Esophagus muscularis mucosa (tissue), 4 donors: ENCODE measurements at regions not wholly inside any gene's neighbourhood (a gene's known extent, or its start where the extent isn't known, plus 50 kb on each side); places are given as distances from the start of the nearest gene placed in this dataset.

Experiments
- DNase-seq: peaks from one replicate; pipeline ENCODE4 v3.0.0-alpha.2; 2017; ENCODE audit errors: extremely low spot score
- H3K27ac ChIP-seq, 4 donors: fragments of 200-600 bp; sonication (generic); replicated peaks in 1 of 4; 1 replicate in 3 of 4; 2 replicates in 1 of 4; pipeline ENCODE4 v1.5.1; 2016 to 2019; ENCODE audit warnings: mild to moderate bottlenecking in 1 of 4
- H3K27me3 ChIP-seq, 4 donors: fragments of 200-600 bp; sonication (generic); one replicate each; pipeline versions ENCODE4 v1.5.1 to v1.6.0; 2016 to 2019
- H3K36me3 ChIP-seq, 4 donors: fragments of 200-600 bp; sonication (generic); one replicate each; pipeline ENCODE4 v1.5.1; 2016 to 2019
- H3K4me1 ChIP-seq, 4 donors: fragments of 200-600 bp; sonication (generic); one replicate each; pipeline ENCODE4 v1.5.1; 2016 to 2019
- H3K4me3 ChIP-seq, 4 donors: fragments of 200-600 bp; sonication (generic); 1 replicate in 2 of 4; 2 replicates in 2 of 4; pipeline ENCODE4 v1.5.1; 2016 to 2019; ENCODE audit warnings: mild to moderate bottlenecking in 4 of 4, moderate library complexity in 1 of 4
- H3K9me3 ChIP-seq, 4 donors: fragments of 200-600 bp; sonication (generic); 1 replicate in 3 of 4; 2 replicates in 1 of 4; pipeline ENCODE4 v1.5.1; 2016 to 2019
- CTCF ChIP-seq, 3 experiments: fragments of 200-600 bp in 2 of 3; fragments of 450-650 bp in 1 of 3; sonication (generic) in 2 of 3; IDR thresholded peaks; one replicate each; pipeline ENCODE4 v1.5.1; 2017 to 2019; ENCODE audit warnings: antibody characterized with exemption in 3 of 3, mild to moderate bottlenecking in 2 of 3, moderate library complexity in 1 of 3
- EP300 ChIP-seq: sonication (generic); formaldehyde crosslinking; IDR thresholded peaks from one replicate; pipeline ENCODE4 v1.6.1; 2017; ENCODE audit warnings: antibody characterized with exemption
- POLR2A ChIP-seq: fragments of 450-650 bp; IDR thresholded peaks from one replicate; pipeline ENCODE4 v1.6.1; 2017; ENCODE audit warnings: antibody characterized with exemption, moderate library complexity, mild to moderate bottlenecking, low read depth
- POLR2AphosphoS5 ChIP-seq, 2 donors: sonication (generic); formaldehyde crosslinking; IDR thresholded peaks; one replicate each; pipeline ENCODE4 v1.6.1; 2017; ENCODE audit warnings: antibody characterized with exemption in 2 of 2
- WGBS: methylation state at CpG from one replicate; pipeline ENCODE4 v1.1.5; 2018; 5-methylcytosine and 5-hydroxymethylcytosine counted together
- intact Hi-C: fragments of 100-400 bp; cut with DNase I; formaldehyde crosslinking; loops from one replicate; pipeline ENCODE4 v1.15.1; 2023

- no peaks in the 10 kb centered on the region for H3K9me3 ChIP-seq
- no peaks in the 10 kb centered on the region for H3K27me3 ChIP-seq
- intact Hi-C loops, result no loop called here
- DNase-seq, result no peak
- H3K27ac ChIP-seq, result peak overlapping the region in 2 of 4 donors; percentile 20 to 22
- peaks cover 18 to 39% (median 31%) of the 10 kb centered on the region in 4 donors for H3K4me1 ChIP-seq
- 84% methylated on average over 3 of the region's 3 CpGs for WGBS
- no peak overlapping the region for H3K4me3 ChIP-seq
- TF ChIP-seq POLR2A (no peak), EP300 (no peak), POLR2AphosphoS5 (IDR thresholded peaks at IDR 0.05) (no peak), CTCF (IDR thresholded peaks at IDR 0.05) (no peak)
- H3K36me3 ChIP-seq, result no peaks in the 10 kb centered on the region
Measured at GRCh38 chr2:43045866-43046265, 180.5 kb downstream of the ZFP36L2 start.

- no peak overlapping the region for H3K4me3 ChIP-seq
- 80% methylated on average over 9 of the region's 13 CpGs for WGBS
- no peak for DNase-seq
- no peaks in the 10 kb centered on the region for H3K27me3 ChIP-seq
- H3K36me3 ChIP-seq, result no peaks in the 10 kb centered on the region
- TF ChIP-seq CTCF (IDR thresholded peaks at IDR 0.05) (no peak), POLR2AphosphoS5 (IDR thresholded peaks at IDR 0.05) (no peak), POLR2A (no peak), EP300 (no peak)
- peaks cover 18 to 38% (median 31%) of the 10 kb centered on the region in 4 donors for H3K4me1 ChIP-seq
- intact Hi-C loops, result no loop called here
- no peaks in the 10 kb centered on the region for H3K9me3 ChIP-seq
- H3K27ac ChIP-seq, result peak overlapping the region; percentile 3 to 58 (median 8)
Measured at GRCh38 chr2:43044093-43044681, 182.2 kb downstream of the ZFP36L2 start.

DNA sequence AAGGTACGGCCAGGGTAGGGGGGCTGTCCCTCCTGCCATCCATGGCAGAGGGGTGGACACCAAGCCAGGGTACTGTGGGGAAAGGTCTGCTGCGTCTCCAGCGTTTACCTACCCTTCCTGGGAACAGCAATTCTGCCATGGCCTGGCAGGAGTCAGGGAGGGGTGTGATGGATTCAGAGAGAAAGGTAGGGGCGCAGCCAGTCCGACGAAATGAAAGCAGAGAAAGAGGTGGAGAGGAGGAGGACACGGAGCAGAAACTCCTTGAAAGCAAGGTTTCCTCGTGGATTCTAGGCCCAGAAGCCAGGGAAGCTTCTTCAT lies 182.9 kb downstream of the ZFP36L2 start:
- no peak overlapping the region for H3K4me3 ChIP-seq
- H3K27ac ChIP-seq, result peak overlapping the region in 1 of 4 donors; percentile 4
- no peaks in the 10 kb centered on the region for H3K36me3 ChIP-seq
- DNase-seq, result no peak
- no peaks in the 10 kb centered on the region for H3K27me3 ChIP-seq
- H3K9me3 ChIP-seq, result no peaks in the 10 kb centered on the region
- intact Hi-C loops, result no loop called here
- peaks cover 18 to 40% (median 31%) of the 10 kb centered on the region in 4 donors for H3K4me1 ChIP-seq
- TF ChIP-seq POLR2AphosphoS5 (IDR thresholded peaks at IDR 0.05), result no peak
- no peak for TF ChIP-seq EP300
- TF ChIP-seq POLR2A, result no peak
- TF ChIP-seq CTCF (IDR thresholded peaks at IDR 0.05), result no peak
- 89% methylated on average over 8 of the region's 8 CpGs for WGBS

DNA sequence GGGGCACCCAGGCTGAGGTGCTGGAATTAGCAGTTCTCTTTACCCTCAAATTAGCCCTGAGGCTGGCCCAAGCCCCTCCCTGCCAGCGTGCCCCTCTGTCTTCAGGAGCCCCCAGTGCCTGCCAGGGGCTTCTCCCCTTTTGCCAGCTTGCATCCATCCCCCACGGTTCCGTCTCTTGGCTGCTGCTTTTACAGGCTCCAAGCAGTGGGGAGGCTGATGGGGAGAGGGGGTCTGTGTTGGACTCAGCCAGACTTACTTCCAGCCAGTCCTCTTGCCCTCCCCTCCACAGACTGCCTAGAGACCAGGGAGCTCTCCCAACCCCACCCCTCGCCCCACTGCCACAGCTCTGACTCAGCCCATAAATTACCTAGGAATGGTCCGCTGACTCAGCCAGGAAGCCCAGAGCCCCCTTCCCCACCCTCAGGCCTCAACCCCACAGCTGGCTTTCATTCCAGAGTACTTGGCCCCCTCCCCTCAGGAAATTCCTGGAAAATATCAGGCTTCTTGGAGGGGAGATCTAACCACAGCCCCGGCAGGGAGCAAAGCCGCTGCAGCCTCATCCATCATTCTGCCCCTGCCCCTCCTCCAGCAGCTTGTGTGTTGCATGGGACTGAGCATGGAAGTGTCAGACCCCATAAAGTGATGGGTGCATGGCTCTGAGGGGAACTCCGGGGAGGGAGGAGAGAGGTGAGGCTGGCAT lies 184.6 kb downstream of the ZFP36L2 start:
- Histone ChIP-seq H3K27ac (no peak overlapping the region), H3K36me3 (no peaks in the 10 kb centered on the region), H3K4me3 (no peak overlapping the region), H3K9me3 (no peaks in the 10 kb centered on the region), H3K4me1 (peaks cover 16 to 38% (median 25%) of the 10 kb centered on the region in 4 donors), H3K27me3 (no peaks in the 10 kb centered on the region)
- TF ChIP-seq POLR2A (no peak), POLR2AphosphoS5 (IDR thresholded peaks at IDR 0.05) (no peak), EP300 (no peak), CTCF (IDR thresholded peaks at IDR 0.05) (no peak)
- no peak for DNase-seq
- intact Hi-C loops, result no loop called here
- WGBS, result 65% methylated on average over 7 of the region's 8 CpGs
